T-helper 1 cell treated with Interleukin-12 subunit alpha and Interleukin-12 subunit beta and Interleukin-4 antibody, amounts not matched to agents 30 μg/mL and 1 μg/mL, for 36 hours (primary cell): ENCODE measurements at regions not wholly inside any gene's neighbourhood (a gene's known extent, or its start where the extent isn't known, plus 50 kb on each side); places are given as distances from the start of the nearest gene placed in this dataset.
A peak's percentile ranks its signal among the peaks of the same experiment; 100 is the strongest.

Experiments used
- H3K27ac Mint-ChIP-seq: one replicate; pipeline ENCODE4 v1.8.0; 2021; ENCODE audit warnings: mild to moderate bottlenecking, mixed read lengths
- H3K27me3 Mint-ChIP-seq: one replicate; pipeline ENCODE4 v1.8.0; 2021; ENCODE audit warnings: low read depth, mixed read lengths
- H3K36me3 Mint-ChIP-seq: one replicate; pipeline ENCODE4 v1.8.0; 2021; ENCODE audit warnings: low read depth, mixed read lengths
- H3K4me1 Mint-ChIP-seq: one replicate; pipeline ENCODE4 v1.8.0; 2021; ENCODE audit warnings: low read depth, mixed read lengths
- H3K4me3 Mint-ChIP-seq: one replicate; pipeline ENCODE4 v1.8.0; 2021; ENCODE audit warnings: mild to moderate bottlenecking, moderate library complexity, mixed read lengths
- H3K9me3 Mint-ChIP-seq: one replicate; pipeline ENCODE4 v1.8.0; 2021; ENCODE audit warnings: mixed read lengths

GRCh38 chr21:24011087-24011486 is 1596.2 kb downstream of the MRPL39 start:
- H3K27me3 Mint-ChIP-seq: no peaks in the 10 kb centered on the region

DNA sequence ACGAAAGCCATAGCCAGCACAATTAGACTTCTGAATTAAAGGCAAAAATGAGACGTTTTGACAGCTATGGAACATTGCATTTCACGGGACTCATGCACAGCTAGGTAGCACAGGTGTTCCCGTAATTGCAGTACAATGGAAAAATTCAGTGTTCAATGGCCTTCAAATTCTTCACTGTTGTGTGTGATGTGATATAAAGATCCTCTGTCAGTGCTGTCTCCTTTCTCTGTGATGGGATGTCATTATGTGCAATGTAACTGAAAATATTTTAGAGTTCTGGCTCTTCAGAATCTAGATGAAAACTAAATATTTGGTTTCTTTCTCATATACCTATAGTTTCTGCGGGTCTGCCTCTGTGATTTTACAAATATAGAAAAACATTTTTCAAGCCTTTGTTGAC is 1599.7 kb downstream of the MRPL39 start:
- H3K36me3 Mint-ChIP-seq: no peaks in the 10 kb centered on the region
- H3K27ac Mint-ChIP-seq: no peak overlapping the region
- no peaks in the 10 kb centered on the region for H3K4me1 Mint-ChIP-seq
- peaks cover 9% of the 10 kb centered on the region for H3K9me3 Mint-ChIP-seq
- H3K27me3 Mint-ChIP-seq: no peaks in the 10 kb centered on the region
- H3K4me3 Mint-ChIP-seq: no peak overlapping the region

More at GRCh38 chr21:24011087-24011486, 1596.2 kb downstream of the MRPL39 start:
- Mint-ChIP-seq H3K27ac (no peak overlapping the region), H3K36me3 (no peaks in the 10 kb centered on the region), H3K9me3 (no peaks in the 10 kb centered on the region), H3K4me1 (no peaks in the 10 kb centered on the region), H3K4me3 (no peak overlapping the region)

DNA sequence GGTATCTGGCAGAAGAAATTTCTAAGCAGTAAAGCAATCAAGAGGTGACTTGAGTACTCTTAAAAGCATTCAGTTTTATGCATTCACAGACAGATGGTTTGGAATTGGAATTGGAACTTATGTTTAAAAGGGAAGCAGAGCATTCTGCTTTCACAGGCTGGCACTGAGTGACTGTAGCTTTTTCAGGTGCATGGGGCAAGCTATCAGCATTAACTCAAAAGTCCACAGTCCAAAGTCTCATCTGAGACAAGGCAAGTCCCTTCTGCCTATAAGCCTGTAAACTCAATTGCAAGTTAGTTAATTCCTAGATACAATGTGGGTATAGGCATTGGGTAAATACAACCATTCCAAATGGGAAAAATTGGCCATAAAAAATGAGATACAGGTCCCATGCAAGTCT is 1620.3 kb downstream of the MRPL39 start:
- no peak overlapping the region for H3K4me3 Mint-ChIP-seq
- no peak overlapping the region for H3K27ac Mint-ChIP-seq
- H3K4me1 Mint-ChIP-seq: no peaks in the 10 kb centered on the region
- H3K27me3 Mint-ChIP-seq: no peaks in the 10 kb centered on the region
- no peaks in the 10 kb centered on the region for H3K36me3 Mint-ChIP-seq
- H3K9me3 Mint-ChIP-seq: no peaks in the 10 kb centered on the region

GRCh38 chr21:23986214-23986613 is 1621.1 kb downstream of the MRPL39 start:
- Mint-ChIP-seq H3K4me3 (no peak overlapping the region), H3K4me1 (no peaks in the 10 kb centered on the region), H3K36me3 (no peaks in the 10 kb centered on the region), H3K9me3 (no peaks in the 10 kb centered on the region), H3K27ac (no peak overlapping the region), H3K27me3 (no peaks in the 10 kb centered on the region)

- Mint-ChIP-seq H3K9me3 (no peaks in the 10 kb centered on the region), H3K4me3 (no peak overlapping the region), H3K4me1 (no peaks in the 10 kb centered on the region), H3K27me3 (peaks cover 5% of the 10 kb centered on the region), H3K27ac (no peak overlapping the region), H3K36me3 (no peaks in the 10 kb centered on the region)
Observed at GRCh38 chr21:23982546-23982945, 1624.7 kb downstream of the MRPL39 start.

DNA sequence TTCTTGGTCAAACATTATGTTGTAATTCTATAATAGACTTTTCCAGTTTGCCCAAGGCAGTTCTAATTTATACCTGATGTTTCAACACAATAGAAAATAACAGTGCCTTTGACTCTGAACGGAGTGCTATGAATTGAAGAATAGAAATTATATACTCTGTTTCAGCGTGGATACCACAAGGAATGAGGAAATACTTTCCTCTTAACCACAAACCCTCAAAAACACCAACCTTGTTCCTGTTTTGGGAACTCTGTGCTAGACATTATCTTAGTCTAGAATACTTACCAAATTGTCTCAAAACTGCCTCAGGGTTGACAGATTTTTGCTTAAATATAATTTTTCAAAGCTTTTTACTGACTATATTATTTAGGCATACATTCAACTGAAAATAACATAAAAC is 1629.3 kb downstream of the MRPL39 start:
- no peaks in the 10 kb centered on the region for H3K36me3 Mint-ChIP-seq
- H3K4me3 Mint-ChIP-seq: no peak overlapping the region
- no peak overlapping the region for H3K27ac Mint-ChIP-seq
- H3K27me3 Mint-ChIP-seq: peaks cover 19% of the 10 kb centered on the region
- H3K4me1 Mint-ChIP-seq: no peaks in the 10 kb centered on the region
- no peaks in the 10 kb centered on the region for H3K9me3 Mint-ChIP-seq

DNA sequence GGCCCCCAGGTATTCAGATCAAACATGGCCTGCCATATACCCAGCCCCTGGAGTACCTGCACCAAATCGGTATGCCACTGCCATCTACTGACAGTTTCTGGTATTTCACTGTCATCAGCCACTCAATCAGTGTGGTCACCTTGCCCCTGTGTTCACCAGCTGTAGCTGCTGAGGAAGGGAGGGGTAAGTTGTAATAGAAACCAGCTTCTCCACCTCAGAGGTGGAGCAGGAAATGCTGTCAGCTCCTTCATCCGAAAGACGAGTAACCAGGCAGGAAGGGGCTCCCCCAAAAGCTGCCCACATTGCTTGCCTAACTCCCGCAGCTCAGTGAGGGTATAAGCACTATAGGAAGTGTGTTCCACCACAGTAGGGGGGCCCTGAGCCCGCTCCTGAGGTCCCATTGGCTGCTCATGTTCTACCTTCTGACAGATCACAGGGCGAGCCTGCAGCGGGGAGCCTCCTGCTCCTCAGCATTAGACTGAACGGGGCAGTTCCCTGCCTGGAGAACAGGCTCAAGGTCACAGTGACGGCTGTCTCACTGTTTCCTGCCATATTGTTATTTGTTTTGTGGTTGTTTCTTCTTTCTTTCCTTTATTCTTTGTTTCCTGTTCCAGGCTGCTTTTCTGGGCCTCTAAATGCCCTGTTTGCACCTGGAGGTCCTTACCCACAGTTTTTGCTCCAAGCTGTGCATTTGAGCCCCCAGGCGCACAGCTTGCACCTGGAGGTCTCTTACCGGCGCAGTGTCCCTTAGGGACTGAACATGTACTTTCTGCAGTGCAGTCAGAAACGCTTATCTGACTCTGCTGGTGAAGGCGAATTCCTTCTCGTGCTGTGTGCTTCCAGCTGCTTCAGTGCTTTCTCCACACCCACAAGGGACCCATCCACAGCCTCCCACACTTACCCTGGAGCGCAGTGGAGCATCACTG is 1638.3 kb downstream of the MRPL39 start:
- no peaks in the 10 kb centered on the region for H3K36me3 Mint-ChIP-seq
- no peaks in the 10 kb centered on the region for H3K9me3 Mint-ChIP-seq
- H3K27ac Mint-ChIP-seq: peak overlapping the region; percentile 85
- peaks cover 19% of the 10 kb centered on the region for H3K4me1 Mint-ChIP-seq
- peak overlapping the region; percentile 80 for H3K4me3 Mint-ChIP-seq
- H3K27me3 Mint-ChIP-seq: peaks cover 11% of the 10 kb centered on the region

- Mint-ChIP-seq H3K27me3 (peaks cover 7% of the 10 kb centered on the region), H3K27ac (no peak overlapping the region), H3K9me3 (no peaks in the 10 kb centered on the region), H3K4me1 (peaks cover 21% of the 10 kb centered on the region), H3K36me3 (no peaks in the 10 kb centered on the region), H3K4me3 (no peak overlapping the region)
Observed at GRCh38 chr21:23968008-23968407, 1639.3 kb downstream of the MRPL39 start.

DNA sequence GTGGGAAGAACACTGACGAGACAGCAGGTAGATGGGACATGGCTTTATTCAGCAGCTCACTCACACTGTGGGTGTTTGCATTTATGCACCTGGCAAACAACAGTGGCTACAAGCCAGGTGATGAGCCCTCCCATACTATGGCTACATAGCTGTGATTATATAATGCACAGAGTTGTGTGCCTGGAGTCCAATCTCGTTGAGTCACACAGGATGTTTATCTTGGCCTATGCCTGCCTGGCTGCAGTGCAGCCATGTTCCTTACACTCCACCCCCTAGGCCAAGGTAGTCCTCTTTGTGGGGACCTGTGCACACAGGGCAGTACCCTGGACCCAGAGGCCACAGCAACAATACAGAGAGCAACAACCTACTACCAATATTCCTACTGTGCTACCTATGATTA is 1643.8 kb downstream of the MRPL39 start:
- no peak overlapping the region for H3K4me3 Mint-ChIP-seq
- H3K27me3 Mint-ChIP-seq: peaks cover 12% of the 10 kb centered on the region
- H3K36me3 Mint-ChIP-seq: no peaks in the 10 kb centered on the region
- H3K27ac Mint-ChIP-seq: no peak overlapping the region
- H3K4me1 Mint-ChIP-seq: peaks cover 7% of the 10 kb centered on the region
- H3K9me3 Mint-ChIP-seq: no peaks in the 10 kb centered on the region

DNA sequence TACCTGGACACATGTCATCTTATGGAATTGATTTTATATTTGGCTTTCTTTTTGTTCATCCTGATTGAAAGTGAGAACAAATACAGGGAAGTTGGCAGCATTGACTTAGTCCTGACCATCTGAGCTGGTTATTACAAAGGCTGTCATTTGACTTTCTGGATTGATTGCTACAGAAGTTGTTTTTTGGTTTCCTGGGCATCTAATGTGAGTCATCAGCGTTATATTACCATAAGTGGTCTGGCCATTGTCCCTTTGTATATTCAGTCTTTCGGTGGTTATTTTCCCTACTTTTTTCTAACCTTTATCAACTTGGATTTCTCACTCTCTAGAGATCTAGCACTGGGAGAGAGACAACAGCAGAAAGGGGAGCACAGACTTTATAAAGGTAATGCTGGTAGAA is 1646.5 kb downstream of the MRPL39 start:
- H3K9me3 Mint-ChIP-seq: no peaks in the 10 kb centered on the region
- H3K4me1 Mint-ChIP-seq: peaks cover 2% of the 10 kb centered on the region
- H3K27ac Mint-ChIP-seq: no peak overlapping the region
- H3K4me3 Mint-ChIP-seq: no peak overlapping the region
- H3K27me3 Mint-ChIP-seq: peaks cover 12% of the 10 kb centered on the region
- no peaks in the 10 kb centered on the region for H3K36me3 Mint-ChIP-seq

DNA sequence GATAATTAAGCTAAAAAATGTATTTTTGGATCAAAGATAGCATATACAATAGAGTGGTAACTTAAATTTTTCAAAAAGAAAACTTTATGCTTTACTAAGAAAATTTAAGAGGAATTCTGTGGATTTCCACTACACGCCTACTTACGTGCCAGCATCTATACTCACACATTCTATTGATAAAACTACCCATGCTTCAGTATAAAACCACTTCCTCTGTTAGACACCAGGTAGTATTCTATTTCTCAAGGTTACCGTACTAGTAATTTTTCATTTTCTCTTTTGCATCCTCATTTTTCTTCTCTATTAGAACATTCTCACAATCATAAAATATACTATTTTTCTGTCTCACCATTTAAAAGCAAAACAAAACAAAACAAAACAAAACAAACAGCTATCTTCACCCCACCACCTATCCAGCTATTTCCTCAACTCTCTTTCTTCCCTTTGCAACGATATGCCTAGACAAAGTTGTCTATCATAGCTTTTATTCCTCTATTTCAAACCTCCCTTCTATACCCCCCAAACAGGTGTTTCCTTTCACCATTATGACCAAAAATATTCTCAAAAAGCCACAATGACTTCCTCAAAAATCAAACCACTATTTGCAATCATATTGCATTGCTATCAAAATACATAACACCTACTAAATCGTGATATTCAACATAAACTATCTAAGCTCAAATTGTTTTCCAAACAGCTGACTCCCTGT is 1652.0 kb downstream of the MRPL39 start:
- peaks cover 10% of the 10 kb centered on the region for H3K4me1 Mint-ChIP-seq
- peaks cover 5% of the 10 kb centered on the region for H3K27me3 Mint-ChIP-seq
- no peak overlapping the region for H3K27ac Mint-ChIP-seq
- no peaks in the 10 kb centered on the region for H3K36me3 Mint-ChIP-seq
- H3K4me3 Mint-ChIP-seq: peak overlapping the region; percentile 7
- no peaks in the 10 kb centered on the region for H3K9me3 Mint-ChIP-seq

DNA sequence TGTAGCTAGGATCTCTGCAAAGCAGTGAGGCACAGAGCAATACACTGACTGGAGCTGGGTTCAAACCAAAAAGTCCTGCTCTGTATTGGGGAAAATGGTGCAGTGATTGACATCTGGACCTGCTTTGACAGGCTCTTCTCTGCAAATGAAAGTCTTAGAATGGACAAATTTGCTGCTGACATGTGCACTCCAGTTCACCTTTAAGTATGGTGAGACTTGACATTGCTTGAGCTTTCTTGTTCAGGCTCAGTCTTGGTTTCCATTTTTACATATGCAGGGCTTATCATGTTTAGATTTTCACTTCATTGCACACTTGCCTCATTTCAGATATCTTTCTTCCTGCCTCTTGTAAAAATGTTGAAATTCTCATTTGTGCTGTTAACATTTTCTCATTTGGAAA is 1655.0 kb downstream of the MRPL39 start:
- Mint-ChIP-seq H3K4me1 (peaks cover 21% of the 10 kb centered on the region), H3K27me3 (no peaks in the 10 kb centered on the region), H3K9me3 (no peaks in the 10 kb centered on the region), H3K36me3 (no peaks in the 10 kb centered on the region), H3K27ac (no peak overlapping the region), H3K4me3 (no peak overlapping the region)

GRCh38 chr21:23951251-23951650 is 1656.0 kb downstream of the MRPL39 start:
- no peak overlapping the region for H3K27ac Mint-ChIP-seq
- H3K9me3 Mint-ChIP-seq: no peaks in the 10 kb centered on the region
- no peaks in the 10 kb centered on the region for H3K27me3 Mint-ChIP-seq
- H3K4me3 Mint-ChIP-seq: no peak overlapping the region
- no peaks in the 10 kb centered on the region for H3K36me3 Mint-ChIP-seq
- H3K4me1 Mint-ChIP-seq: peaks cover 21% of the 10 kb centered on the region

DNA sequence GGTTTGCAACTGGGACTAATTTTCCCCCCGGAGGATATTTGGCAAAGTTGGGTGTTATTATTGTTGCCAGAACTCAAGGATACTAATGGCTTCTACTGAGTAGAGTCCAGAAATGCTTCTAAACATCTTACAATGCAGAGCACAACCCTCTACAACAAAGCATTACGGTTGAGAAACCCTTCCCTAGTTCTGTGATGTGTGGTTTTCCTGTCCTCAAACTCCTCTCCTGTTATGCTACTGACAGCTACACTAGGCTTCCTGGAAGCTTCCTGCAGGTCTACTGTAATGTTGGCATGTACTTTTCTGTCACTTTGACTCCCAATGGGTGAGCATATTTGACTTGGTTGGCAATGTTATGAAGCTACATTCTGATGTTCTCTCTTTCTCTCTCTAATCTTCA is 1656.9 kb downstream of the MRPL39 start:
- H3K4me3 Mint-ChIP-seq: no peak overlapping the region
- no peaks in the 10 kb centered on the region for H3K27me3 Mint-ChIP-seq
- H3K4me1 Mint-ChIP-seq: peaks cover 19% of the 10 kb centered on the region
- no peaks in the 10 kb centered on the region for H3K36me3 Mint-ChIP-seq
- no peaks in the 10 kb centered on the region for H3K9me3 Mint-ChIP-seq
- no peak overlapping the region for H3K27ac Mint-ChIP-seq

GRCh38 chr21:23949493-23949892 is 1657.8 kb downstream of the MRPL39 start:
- Mint-ChIP-seq H3K27me3 (no peaks in the 10 kb centered on the region), H3K4me1 (peaks cover 17% of the 10 kb centered on the region)

More at GRCh38 chr21:23949493-23949892, 1657.8 kb downstream of the MRPL39 start:
- peak overlapping the region; percentile 14 for H3K27ac Mint-ChIP-seq
- H3K4me3 Mint-ChIP-seq: peak overlapping the region; percentile 12
- no peaks in the 10 kb centered on the region for H3K36me3 Mint-ChIP-seq
- no peaks in the 10 kb centered on the region for H3K9me3 Mint-ChIP-seq
